ENCODE measurements at regions not wholly inside any gene's neighbourhood (a gene's known extent, or its start where the extent isn't known, plus 50 kb on each side); places are given as distances from the start of the nearest gene placed in this dataset.

DNA sequence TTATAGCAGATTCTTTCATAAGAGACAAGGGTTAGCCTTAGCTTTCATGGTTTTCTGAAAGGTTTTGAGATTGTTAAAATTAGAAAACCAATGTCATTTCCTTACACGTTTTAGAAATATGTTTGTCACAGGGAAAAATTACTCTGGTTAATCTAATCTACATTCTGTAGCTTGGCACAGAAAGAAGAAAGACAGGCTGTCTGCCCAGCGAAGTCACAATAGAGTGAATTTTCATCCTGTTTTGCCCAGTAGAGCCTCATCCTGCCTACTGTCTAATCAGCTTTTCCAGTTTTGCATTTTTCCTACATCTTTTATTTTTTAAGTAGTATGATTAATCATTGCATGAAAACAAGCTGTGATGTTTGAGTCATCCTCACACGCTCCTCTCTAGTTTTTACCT lies 688.8 kb downstream of the MTRR start:
- H4K20me1 ChIP-seq (ENCODE audit: control insufficient read depth, insufficient read depth) = no peaks in the 10 kb centered on the region
- no peaks in the 10 kb centered on the region for H3K9me3 ChIP-seq (replicated peaks; ENCODE audit: control insufficient read depth, insufficient read depth, low read length)
- H3K4me1 ChIP-seq (ENCODE audit: control insufficient read depth, insufficient read depth, low read length) = no peaks in the 10 kb centered on the region
- ChIA-PET SMC1A (ENCODE audit: uncharacterized antibody, unreplicated experiment) (interaction anchor here (1.3 kb wide), 1 partner anchor 10 kb away, joined by 4 read pairs; no protein-coding TSS in a partner anchor), CTCF (no interaction called here), RAD21 (ENCODE audit: unreplicated experiment) (interaction anchor here (0.6 kb wide), 1 partner anchor 27 kb away, joined by 3 read pairs; no protein-coding TSS in a partner anchor), POLR2A (no interaction called here)
- WGBS (ENCODE audit: insufficient coverage, insufficient replicate concordance, low lambda C conversion rate, missing lambda C conversion rate) = 10% methylated on average over 3 of the region's 3 CpGs
- H3K27ac ChIP-seq (ENCODE audit: control insufficient read depth, insufficient read depth) = no peak overlapping the region
- FAIRE-seq (no peak), ATAC-seq (no peak), DNase-seq (ENCODE audit: low read depth, low spot score) (no peak)
- intact Hi-C loops (cut with micrococcal nuclease; ENCODE audit: unreplicated experiment) = no loop called here
- H3K36me3 ChIP-seq (ENCODE audit: control insufficient read depth in 2 of 2, insufficient read depth in 2 of 2, low read length in 1 of 2) = no peaks in the 10 kb centered on the region
- H3K79me2 ChIP-seq (ENCODE audit: control insufficient read depth, insufficient read depth, low read length) = no peaks in the 10 kb centered on the region
- no peak overlapping the region for H3K4me3 ChIP-seq
- in situ Hi-C loops (cut with MboI) = no loop called here
- BruUV-seq (replicated peaks) = no TSS peak
- no peak overlapping the region for H3K9ac ChIP-seq (ENCODE audit: control insufficient read depth, insufficient read depth, low read length)
- no peaks in the 10 kb centered on the region for H3K27me3 ChIP-seq (replicated peaks in 1 of 2; ENCODE audit: control insufficient read depth in 2 of 2, insufficient read depth in 2 of 2, low read length in 1 of 2)
- no peak for TF ChIP-seq NBN (IDR thresholded peaks at IDR 0.05)
- TF ChIP-seq CEBPB (IDR thresholded peaks at IDR 0.05; ENCODE audit: borderline replicate concordance in 1 of 2, low read depth in 2 of 2, low read length in 2 of 2) = no peak
- TF ChIP-seq MTA2 (IDR thresholded peaks at IDR 0.05; ENCODE audit: low read depth) = no peak
- TF ChIP-seq, protein P1, sequence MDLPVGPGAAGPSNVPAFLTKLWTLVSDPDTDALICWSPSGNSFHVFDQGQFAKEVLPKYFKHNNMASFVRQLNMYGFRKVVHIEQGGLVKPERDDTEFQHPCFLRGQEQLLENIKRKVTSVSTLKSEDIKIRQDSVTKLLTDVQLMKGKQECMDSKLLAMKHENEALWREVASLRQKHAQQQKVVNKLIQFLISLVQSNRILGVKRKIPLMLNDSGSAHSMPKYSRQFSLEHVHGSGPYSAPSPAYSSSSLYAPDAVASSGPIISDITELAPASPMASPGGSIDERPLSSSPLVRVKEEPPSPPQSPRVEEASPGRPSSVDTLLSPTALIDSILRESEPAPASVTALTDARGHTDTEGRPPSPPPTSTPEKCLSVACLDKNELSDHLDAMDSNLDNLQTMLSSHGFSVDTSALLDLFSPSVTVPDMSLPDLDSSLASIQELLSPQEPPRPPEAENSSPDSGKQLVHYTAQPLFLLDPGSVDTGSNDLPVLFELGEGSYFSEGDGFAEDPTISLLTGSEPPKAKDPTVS (IDR thresholded peaks at IDR 0.05; ENCODE audit: low read depth, low read length) = no peak
- TF ChIP-seq, protein P2, sequence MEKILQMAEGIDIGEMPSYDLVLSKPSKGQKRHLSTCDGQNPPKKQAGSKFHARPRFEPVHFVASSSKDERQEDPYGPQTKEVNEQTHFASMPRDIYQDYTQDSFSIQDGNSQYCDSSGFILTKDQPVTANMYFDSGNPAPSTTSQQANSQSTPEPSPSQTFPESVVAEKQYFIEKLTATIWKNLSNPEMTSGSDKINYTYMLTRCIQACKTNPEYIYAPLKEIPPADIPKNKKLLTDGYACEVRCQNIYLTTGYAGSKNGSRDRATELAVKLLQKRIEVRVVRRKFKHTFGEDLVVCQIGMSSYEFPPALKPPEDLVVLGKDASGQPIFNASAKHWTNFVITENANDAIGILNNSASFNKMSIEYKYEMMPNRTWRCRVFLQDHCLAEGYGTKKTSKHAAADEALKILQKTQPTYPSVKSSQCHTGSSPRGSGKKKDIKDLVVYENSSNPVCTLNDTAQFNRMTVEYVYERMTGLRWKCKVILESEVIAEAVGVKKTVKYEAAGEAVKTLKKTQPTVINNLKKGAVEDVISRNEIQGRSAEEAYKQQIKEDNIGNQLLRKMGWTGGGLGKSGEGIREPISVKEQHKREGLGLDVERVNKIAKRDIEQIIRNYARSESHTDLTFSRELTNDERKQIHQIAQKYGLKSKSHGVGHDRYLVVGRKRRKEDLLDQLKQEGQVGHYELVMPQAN (conservative IDR thresholded peaks at IDR 0.05) = no peak
- TF ChIP-seq, protein P3, sequence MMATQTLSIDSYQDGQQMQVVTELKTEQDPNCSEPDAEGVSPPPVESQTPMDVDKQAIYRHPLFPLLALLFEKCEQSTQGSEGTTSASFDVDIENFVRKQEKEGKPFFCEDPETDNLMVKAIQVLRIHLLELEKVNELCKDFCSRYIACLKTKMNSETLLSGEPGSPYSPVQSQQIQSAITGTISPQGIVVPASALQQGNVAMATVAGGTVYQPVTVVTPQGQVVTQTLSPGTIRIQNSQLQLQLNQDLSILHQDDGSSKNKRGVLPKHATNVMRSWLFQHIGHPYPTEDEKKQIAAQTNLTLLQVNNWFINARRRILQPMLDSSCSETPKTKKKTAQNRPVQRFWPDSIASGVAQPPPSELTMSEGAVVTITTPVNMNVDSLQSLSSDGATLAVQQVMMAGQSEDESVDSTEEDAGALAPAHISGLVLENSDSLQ (IDR thresholded peaks at IDR 0.05) = no peak
- TF ChIP-seq HDGF (IDR thresholded peaks at IDR 0.05) = no peak
- TF ChIP-seq YY1 (IDR thresholded peaks at IDR 0.05; ENCODE audit: low read depth, low read length) = no peak
- no peak for TF ChIP-seq MYB (IDR thresholded peaks at IDR 0.05; ENCODE audit: borderline replicate concordance, low read depth, low read length)
- no peak for TF ChIP-seq TARDBP (IDR thresholded peaks at IDR 0.05; ENCODE audit: borderline replicate concordance)
- no peak for TF ChIP-seq SP1 (IDR thresholded peaks at IDR 0.05; ENCODE audit: low read depth, low read length)
- TF ChIP-seq STAT3 (IDR thresholded peaks at IDR 0.05; ENCODE audit: low read depth, low read length) = no peak
- TF ChIP-seq, protein P4, sequence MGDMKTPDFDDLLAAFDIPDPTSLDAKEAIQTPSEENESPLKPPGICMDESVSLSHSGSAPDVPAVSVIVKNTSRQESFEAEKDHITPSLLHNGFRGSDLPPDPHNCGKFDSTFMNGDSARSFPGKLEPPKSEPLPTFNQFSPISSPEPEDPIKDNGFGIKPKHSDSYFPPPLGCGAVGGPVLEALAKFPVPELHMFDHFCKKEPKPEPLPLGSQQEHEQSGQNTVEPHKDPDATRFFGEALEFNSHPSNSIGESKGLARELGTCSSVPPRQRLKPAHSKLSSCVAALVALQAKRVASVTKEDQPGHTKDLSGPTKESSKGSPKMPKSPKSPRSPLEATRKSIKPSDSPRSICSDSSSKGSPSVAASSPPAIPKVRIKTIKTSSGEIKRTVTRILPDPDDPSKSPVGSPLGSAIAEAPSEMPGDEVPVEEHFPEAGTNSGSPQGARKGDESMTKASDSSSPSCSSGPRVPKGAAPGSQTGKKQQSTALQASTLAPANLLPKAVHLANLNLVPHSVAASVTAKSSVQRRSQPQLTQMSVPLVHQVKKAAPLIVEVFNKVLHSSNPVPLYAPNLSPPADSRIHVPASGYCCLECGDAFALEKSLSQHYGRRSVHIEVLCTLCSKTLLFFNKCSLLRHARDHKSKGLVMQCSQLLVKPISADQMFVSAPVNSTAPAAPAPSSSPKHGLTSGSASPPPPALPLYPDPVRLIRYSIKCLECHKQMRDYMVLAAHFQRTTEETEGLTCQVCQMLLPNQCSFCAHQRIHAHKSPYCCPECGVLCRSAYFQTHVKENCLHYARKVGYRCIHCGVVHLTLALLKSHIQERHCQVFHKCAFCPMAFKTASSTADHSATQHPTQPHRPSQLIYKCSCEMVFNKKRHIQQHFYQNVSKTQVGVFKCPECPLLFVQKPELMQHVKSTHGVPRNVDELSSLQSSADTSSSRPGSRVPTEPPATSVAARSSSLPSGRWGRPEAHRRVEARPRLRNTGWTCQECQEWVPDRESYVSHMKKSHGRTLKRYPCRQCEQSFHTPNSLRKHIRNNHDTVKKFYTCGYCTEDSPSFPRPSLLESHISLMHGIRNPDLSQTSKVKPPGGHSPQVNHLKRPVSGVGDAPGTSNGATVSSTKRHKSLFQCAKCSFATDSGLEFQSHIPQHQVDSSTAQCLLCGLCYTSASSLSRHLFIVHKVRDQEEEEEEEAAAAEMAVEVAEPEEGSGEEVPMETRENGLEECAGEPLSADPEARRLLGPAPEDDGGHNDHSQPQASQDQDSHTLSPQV (IDR thresholded peaks at IDR 0.05) = no peak
- no peak for TF ChIP-seq ZNF274 (IDR thresholded peaks at IDR 0.05; ENCODE audit: insufficient read depth, insufficient read length)
- TF ChIP-seq SMC3 (IDR thresholded peaks at IDR 0.05; ENCODE audit: borderline replicate concordance, low read length) = no peak
- TF ChIP-seq POLR2A (IDR thresholded peaks at IDR 0.05; ENCODE audit: low read depth, low read length) = no peak
- no peak for TF ChIP-seq CBX3 (IDR thresholded peaks at IDR 0.05; ENCODE audit: borderline replicate concordance, low read depth)
- no peak for TF ChIP-seq POLR2AphosphoS2 (IDR thresholded peaks at IDR 0.05; ENCODE audit: low read depth, low read length)
- TF ChIP-seq TCF12 (IDR thresholded peaks at IDR 0.05; ENCODE audit: low read depth, low read length) = no peak
- TF ChIP-seq NRF1 (conservative IDR thresholded peaks at IDR 0.05; ENCODE audit: low read depth, low read length) = no peak
- no peak overlapping the region for H2AFZ ChIP-seq (ENCODE audit: control insufficient read depth, low read depth, low read length)
- no peak overlapping the region for H3K4me2 ChIP-seq (ENCODE audit: control insufficient read depth, insufficient read depth)

Data from GM12878 (cell line).